ENCODE measurements at regions not wholly inside any gene's neighbourhood (a gene's known extent, or its start where the extent isn't known, plus 50 kb on each side); places are given as distances from the start of the nearest gene placed in this dataset.

- Histone ChIP-seq H3K27me3 (replicated peaks; ENCODE audit: control insufficient read depth, insufficient read depth, low read length) (no peaks in the 10 kb centered on the region), H3K4me3 (ENCODE audit: low read length) (peak overlapping the region; percentile 77), H3K9me3 (ENCODE audit: control insufficient read depth, low read length) (no peaks in the 10 kb centered on the region), H3K4me1 (ENCODE audit: control insufficient read depth, insufficient read depth, low read length) (peaks cover 8% of the 10 kb centered on the region), H3K36me3 (ENCODE audit: control insufficient read depth, insufficient read depth, low read length, severe bottlenecking) (no peaks in the 10 kb centered on the region), H3K9ac (ENCODE audit: low read length) (peak overlapping the region; percentile 67)
- peak; percentile 91 for DNase-seq (ENCODE audit: low read depth)
Measured at GRCh38 chr6:26304797-26305640, 60.0 kb upstream of the BTN3A2 start.

- no peaks in the 10 kb centered on the region for H3K9me3 ChIP-seq (ENCODE audit: control insufficient read depth, low read length)
- peaks cover 11% of the 10 kb centered on the region for H3K4me1 ChIP-seq (ENCODE audit: control insufficient read depth, insufficient read depth, low read length)
- H3K9ac ChIP-seq (ENCODE audit: low read length), result no peak overlapping the region
- H3K4me3 ChIP-seq (ENCODE audit: low read length), result peak overlapping the region; percentile 20
- H3K27me3 ChIP-seq (replicated peaks; ENCODE audit: control insufficient read depth, insufficient read depth, low read length), result no peaks in the 10 kb centered on the region
- no peaks in the 10 kb centered on the region for H3K36me3 ChIP-seq (ENCODE audit: control insufficient read depth, insufficient read depth, low read length, severe bottlenecking)
- peak; percentile 15 for DNase-seq (ENCODE audit: low read depth)
Measured at GRCh38 chr6:26305641-26305969, 59.4 kb upstream of the BTN3A2 start.

- H3K9me3 ChIP-seq (ENCODE audit: control insufficient read depth, low read length), result no peaks in the 10 kb centered on the region
- no peaks in the 10 kb centered on the region for H3K36me3 ChIP-seq (ENCODE audit: control insufficient read depth, insufficient read depth, low read length, severe bottlenecking)
Measured at GRCh38 chr6:26306232-26306631, 58.8 kb upstream of the BTN3A2 start.

GRCh38 chr6:26307850-26308249 lies 57.1 kb upstream of the BTN3A2 start:
- Histone ChIP-seq H3K9me3 (ENCODE audit: control insufficient read depth, low read length) (no peaks in the 10 kb centered on the region), H3K36me3 (ENCODE audit: control insufficient read depth, insufficient read depth, low read length, severe bottlenecking) (no peaks in the 10 kb centered on the region), H3K9ac (ENCODE audit: low read length) (no peak overlapping the region), H3K4me3 (ENCODE audit: low read length) (no peak overlapping the region), H3K27me3 (replicated peaks; ENCODE audit: control insufficient read depth, insufficient read depth, low read length) (no peaks in the 10 kb centered on the region), H3K4me1 (ENCODE audit: control insufficient read depth, insufficient read depth, low read length) (peaks cover 20% of the 10 kb centered on the region)
- no peak for DNase-seq (ENCODE audit: low read depth)

More at GRCh38 chr6:26306232-26306631, 58.8 kb upstream of the BTN3A2 start:
- Histone ChIP-seq H3K9ac (ENCODE audit: low read length) (no peak overlapping the region), H3K4me3 (ENCODE audit: low read length) (no peak overlapping the region), H3K27me3 (replicated peaks; ENCODE audit: control insufficient read depth, insufficient read depth, low read length) (no peaks in the 10 kb centered on the region), H3K4me1 (ENCODE audit: control insufficient read depth, insufficient read depth, low read length) (peaks cover 10% of the 10 kb centered on the region)
- no peak for DNase-seq (ENCODE audit: low read depth)

- DNase-seq (ENCODE audit: low read depth), result peak; percentile 37
- Histone ChIP-seq H3K4me3 (ENCODE audit: low read length) (no peak overlapping the region), H3K9me3 (ENCODE audit: control insufficient read depth, low read length) (no peaks in the 10 kb centered on the region), H3K27me3 (replicated peaks; ENCODE audit: control insufficient read depth, insufficient read depth, low read length) (no peaks in the 10 kb centered on the region), H3K9ac (ENCODE audit: low read length) (no peak overlapping the region), H3K4me1 (ENCODE audit: control insufficient read depth, insufficient read depth, low read length) (peaks cover 24% of the 10 kb centered on the region), H3K36me3 (ENCODE audit: control insufficient read depth, insufficient read depth, low read length, severe bottlenecking) (no peaks in the 10 kb centered on the region)
Measured at GRCh38 chr6:26309731-26310142, 55.3 kb upstream of the BTN3A2 start.

- Histone ChIP-seq H3K36me3 (ENCODE audit: control insufficient read depth, insufficient read depth, low read length, severe bottlenecking) (no peaks in the 10 kb centered on the region), H3K4me1 (ENCODE audit: control insufficient read depth, insufficient read depth, low read length) (peaks cover 24% of the 10 kb centered on the region), H3K9me3 (ENCODE audit: control insufficient read depth, low read length) (no peaks in the 10 kb centered on the region), H3K27me3 (replicated peaks; ENCODE audit: control insufficient read depth, insufficient read depth, low read length) (no peaks in the 10 kb centered on the region), H3K4me3 (ENCODE audit: low read length) (peak overlapping the region; percentile 90), H3K9ac (ENCODE audit: low read length) (no peak overlapping the region)
- peak; percentile 52 for DNase-seq (ENCODE audit: low read depth)
Measured at GRCh38 chr6:26311012-26311384, 54.0 kb upstream of the BTN3A2 start.

- peaks cover 24% of the 10 kb centered on the region for H3K4me1 ChIP-seq (ENCODE audit: control insufficient read depth, insufficient read depth, low read length)
- no peaks in the 10 kb centered on the region for H3K36me3 ChIP-seq (ENCODE audit: control insufficient read depth, insufficient read depth, low read length, severe bottlenecking)
- DNase-seq (ENCODE audit: low read depth), result peak; percentile 71
Measured at GRCh38 chr6:26311385-26312095, 53.5 kb upstream of the BTN3A2 start.

GRCh38 chr6:26312096-26312463 lies 52.9 kb upstream of the BTN3A2 start:
- peak; percentile 58 for DNase-seq (ENCODE audit: low read depth)
- no peaks in the 10 kb centered on the region for H3K9me3 ChIP-seq (ENCODE audit: control insufficient read depth, low read length)
- H3K4me3 ChIP-seq (ENCODE audit: low read length), result peak overlapping the region; percentile 90
- no peaks in the 10 kb centered on the region for H3K36me3 ChIP-seq (ENCODE audit: control insufficient read depth, insufficient read depth, low read length, severe bottlenecking)
- no peaks in the 10 kb centered on the region for H3K27me3 ChIP-seq (replicated peaks; ENCODE audit: control insufficient read depth, insufficient read depth, low read length)
- H3K9ac ChIP-seq (ENCODE audit: low read length), result peak overlapping the region; percentile 10
- peaks cover 24% of the 10 kb centered on the region for H3K4me1 ChIP-seq (ENCODE audit: control insufficient read depth, insufficient read depth, low read length)

More at GRCh38 chr6:26311385-26312095, 53.5 kb upstream of the BTN3A2 start:
- peak overlapping the region; percentile 90 for H3K4me3 ChIP-seq (ENCODE audit: low read length)
- H3K9me3 ChIP-seq (ENCODE audit: control insufficient read depth, low read length), result no peaks in the 10 kb centered on the region
- H3K9ac ChIP-seq (ENCODE audit: low read length), result peak overlapping the region; percentile 10
- no peaks in the 10 kb centered on the region for H3K27me3 ChIP-seq (replicated peaks; ENCODE audit: control insufficient read depth, insufficient read depth, low read length)

GRCh38 chr6:26312501-26313397 lies 52.2 kb upstream of the BTN3A2 start:
- Histone ChIP-seq H3K4me3 (ENCODE audit: low read length) (peak overlapping the region; percentile 90), H3K27me3 (replicated peaks; ENCODE audit: control insufficient read depth, insufficient read depth, low read length) (no peaks in the 10 kb centered on the region), H3K9me3 (ENCODE audit: control insufficient read depth, low read length) (no peaks in the 10 kb centered on the region), H3K4me1 (ENCODE audit: control insufficient read depth, insufficient read depth, low read length) (peaks cover 24% of the 10 kb centered on the region), H3K36me3 (ENCODE audit: control insufficient read depth, insufficient read depth, low read length, severe bottlenecking) (no peaks in the 10 kb centered on the region), H3K9ac (ENCODE audit: low read length) (peak overlapping the region; percentile 58)
- peak; percentile 86 for DNase-seq (ENCODE audit: low read depth)
